GM12892 (cell line): ENCODE measurements at regions not wholly inside any gene's neighbourhood (a gene's known extent, or its start where the extent isn't known, plus 50 kb on each side); places are given as distances from the start of the nearest gene placed in this dataset.

Experiments
- POLR2A ChIP-seq: IDR thresholded peaks from 2 replicates; pipeline ENCODE4 v1.6.1; 2011; ENCODE audit warnings: low read depth, low read length, control low read depth
- POLR2AphosphoS5 ChIP-seq: IDR thresholded peaks from 2 replicates; pipeline ENCODE4 v1.6.1; 2011; ENCODE audit warnings: low read depth, low read length, control low read depth

- TF ChIP-seq POLR2A, result no peak
- TF ChIP-seq POLR2AphosphoS5, result no peak
These were observed 238.0 kb upstream of the SOX21 start for GRCh38 chr13:94950303-94950702.
